Stimulated activated CD4-positive, alpha-beta T cell treated with anti-CD3 and anti-CD28 coated beads, Interleukin-12 subunit alpha, Interleukin-12 subunit beta, amount 100 ng/mL, for 48 hours (primary cell): ENCODE measurements at regions not wholly inside any gene's neighbourhood (a gene's known extent, or its start where the extent isn't known, plus 50 kb on each side); places are given as distances from the start of the nearest gene placed in this dataset.
"Not testable (repeated sequence)": the region's sequence is repeated elsewhere in the genome, so short reads cannot be mapped to it uniquely, and the experiment has no call there.

Experiments used
- DNase-seq, 3 donors: peaks; one replicate each; pipeline ENCODE4 v3.0.0-alpha.2; 2020; ENCODE audit warnings: low read depth in 2 of 3, low spot score in 1 of 3

GRCh38 chr1:104019675-104020049 is 270.0 kb downstream of the AMY1C start:
- no peak for DNase-seq

- DNase-seq = no peak
Measured at GRCh38 chr1:104028416-104029035, 278.8 kb downstream of the AMY1C start.

DNA sequence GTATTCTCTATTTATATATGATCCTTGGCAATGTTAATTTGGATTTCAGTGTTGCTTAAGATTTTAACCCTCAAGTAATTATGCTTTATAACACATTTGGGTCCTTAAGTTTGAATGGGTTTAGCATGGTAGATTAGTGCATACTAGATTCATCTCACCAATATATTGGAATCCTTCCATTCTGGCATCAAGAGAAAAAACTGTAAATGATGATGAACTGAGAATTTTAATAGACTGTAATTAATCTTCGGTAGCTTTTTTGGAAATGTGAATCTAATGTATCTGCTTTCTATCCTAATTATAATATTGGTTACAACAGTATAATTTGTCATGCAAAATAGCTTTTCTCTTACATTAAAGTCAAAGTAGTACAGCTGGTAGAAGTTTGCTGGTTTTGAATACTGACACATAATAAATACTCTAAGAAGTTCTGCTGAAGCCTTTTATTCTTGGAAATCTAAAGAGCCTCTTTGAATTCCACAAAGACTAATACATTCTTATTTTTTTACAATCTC is 279.8 kb downstream of the AMY1C start:
- no peak for DNase-seq

DNA sequence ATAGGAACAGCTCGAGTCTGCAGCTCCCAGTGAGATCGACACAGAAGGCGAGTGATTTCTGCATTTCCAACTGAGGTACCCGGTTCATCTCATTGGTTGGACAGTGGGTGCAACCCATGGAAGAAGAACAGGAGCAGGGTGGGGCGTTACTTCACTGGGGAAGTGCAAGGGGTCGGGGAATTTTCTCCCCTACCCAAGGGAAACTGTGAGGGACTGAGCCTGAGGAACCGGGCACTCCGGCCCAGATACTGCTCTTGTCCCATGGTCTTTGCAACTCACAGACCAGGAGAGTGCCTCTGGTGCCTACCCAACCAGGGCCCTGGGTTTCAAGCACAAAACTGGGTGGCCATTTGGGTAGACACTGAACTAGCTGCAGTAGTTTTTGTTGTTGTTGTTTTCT is 307.1 kb downstream of the AMY1C start:
- DNase-seq = no peak

GRCh38 chr1:104057219-104057898 is 307.7 kb downstream of the AMY1C start:
- not testable (repeated sequence) for DNase-seq

DNA sequence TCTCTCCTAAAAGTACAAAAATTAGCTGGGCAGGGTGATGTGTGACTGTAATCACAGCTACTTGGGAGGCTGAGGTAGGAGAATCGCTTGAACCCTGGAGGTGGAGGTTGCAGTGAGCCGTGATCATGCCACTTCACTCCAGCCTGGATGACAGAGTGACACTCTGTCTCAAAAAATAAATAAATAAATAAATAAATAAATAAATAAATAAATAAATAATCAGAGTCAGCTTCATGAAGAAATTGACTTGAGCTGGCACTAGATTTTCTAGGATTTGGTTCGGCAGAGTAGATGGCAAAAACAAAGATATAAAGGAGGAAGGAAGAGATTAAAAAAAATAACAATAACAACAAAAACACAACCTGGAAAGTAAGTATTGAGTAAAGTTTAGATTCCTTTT is 311.9 kb downstream of the AMY1C start:
- not testable (repeated sequence) for DNase-seq

- no peak for DNase-seq
Measured at GRCh38 chr1:104064399-104064798, 314.7 kb downstream of the AMY1C start.

DNA sequence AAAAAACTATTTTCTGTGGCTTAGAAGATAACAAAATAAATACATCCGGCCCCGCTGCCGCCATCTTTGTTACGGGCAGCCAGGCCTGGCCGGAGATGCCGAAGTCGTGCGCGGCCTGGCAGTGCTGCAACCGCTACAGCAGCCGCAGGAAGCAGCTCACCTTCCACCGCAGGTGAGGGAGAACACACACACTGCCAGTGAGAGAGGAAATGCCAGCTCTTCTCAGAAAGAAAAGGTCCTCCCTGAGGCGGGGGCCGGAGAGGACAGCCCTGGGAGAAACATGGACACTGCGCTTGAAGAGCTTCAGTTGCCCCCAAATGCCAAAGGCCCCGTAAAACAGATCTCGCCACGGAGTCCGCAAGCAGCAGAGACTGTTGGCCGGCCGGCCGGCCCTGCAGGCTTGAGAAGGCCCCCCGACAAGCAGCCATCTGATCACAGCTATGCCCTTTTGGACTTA is 323.2 kb downstream of the AMY1C start:
- DNase-seq = no peak

DNA sequence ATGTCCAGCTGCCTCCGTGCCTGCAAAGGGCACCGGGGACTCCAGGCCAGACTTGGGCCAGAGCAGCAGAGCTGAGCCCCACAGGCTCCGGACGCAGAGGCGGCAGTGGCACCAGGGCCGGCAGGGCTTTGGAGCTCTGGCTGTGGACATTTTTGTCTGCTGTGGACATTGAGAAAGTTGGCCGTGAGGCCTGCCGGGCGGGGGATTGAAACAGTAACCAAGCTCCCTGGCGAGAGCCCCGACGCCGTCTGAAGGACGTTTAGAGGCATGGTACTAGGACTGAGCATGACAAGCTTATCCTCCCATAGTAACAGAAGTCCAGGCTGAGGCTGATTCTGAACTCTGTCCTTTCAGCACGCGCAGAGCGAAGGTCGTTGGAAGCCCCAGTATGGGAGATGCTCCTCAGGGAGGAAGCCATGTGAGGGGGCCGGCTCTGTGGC is 323.8 kb downstream of the AMY1C start:
- no peak for DNase-seq

GRCh38 chr1:104082221-104082620 is 332.5 kb downstream of the AMY1C start:
- DNase-seq = no peak

DNA sequence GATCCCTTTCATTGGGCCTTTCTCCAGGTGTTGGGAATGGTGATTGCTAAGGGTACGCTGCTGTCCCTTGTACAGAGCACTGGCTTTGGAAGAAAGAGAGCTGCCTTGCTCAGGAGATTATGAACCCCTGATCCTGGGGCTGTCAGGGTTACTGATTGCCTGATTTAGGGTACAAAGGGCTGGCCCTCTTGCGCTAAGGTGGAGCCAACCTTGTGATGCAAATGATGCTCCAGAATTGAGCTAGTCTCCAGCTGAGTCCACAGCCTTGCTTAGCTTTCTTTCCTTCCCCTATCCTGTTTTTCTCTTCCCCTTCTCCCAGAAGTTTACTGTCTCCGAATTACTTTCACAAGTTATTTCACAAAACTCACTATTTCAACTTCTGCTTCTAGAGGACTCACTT is 334.7 kb downstream of the AMY1C start:
- DNase-seq = no peak

GRCh38 chr1:104092698-104093097 is 343.0 kb downstream of the AMY1C start:
- no peak for DNase-seq

GRCh38 chr1:104098837-104099236 is 349.1 kb downstream of the AMY1C start:
- DNase-seq = no peak

DNA sequence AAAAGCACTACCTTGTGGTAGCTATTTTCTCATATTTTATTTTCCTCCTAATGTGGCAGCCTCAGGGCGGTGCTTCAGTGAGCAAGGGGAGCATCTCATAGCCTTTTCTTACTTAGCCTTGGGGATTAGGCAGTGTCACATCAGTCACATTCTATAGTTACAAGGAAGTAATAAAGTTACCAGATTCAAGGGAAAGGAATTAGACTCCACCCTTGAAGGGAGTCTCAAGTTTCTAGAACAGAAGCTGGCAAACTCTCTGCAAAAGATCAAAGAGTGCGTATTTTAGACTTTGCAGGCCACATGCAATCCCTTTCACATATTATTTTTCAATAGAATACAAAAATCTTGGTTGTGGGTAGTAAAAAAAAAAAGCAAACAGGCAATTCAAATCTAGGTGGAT is 350.4 kb downstream of the AMY1C start:
- no peak for DNase-seq

DNA sequence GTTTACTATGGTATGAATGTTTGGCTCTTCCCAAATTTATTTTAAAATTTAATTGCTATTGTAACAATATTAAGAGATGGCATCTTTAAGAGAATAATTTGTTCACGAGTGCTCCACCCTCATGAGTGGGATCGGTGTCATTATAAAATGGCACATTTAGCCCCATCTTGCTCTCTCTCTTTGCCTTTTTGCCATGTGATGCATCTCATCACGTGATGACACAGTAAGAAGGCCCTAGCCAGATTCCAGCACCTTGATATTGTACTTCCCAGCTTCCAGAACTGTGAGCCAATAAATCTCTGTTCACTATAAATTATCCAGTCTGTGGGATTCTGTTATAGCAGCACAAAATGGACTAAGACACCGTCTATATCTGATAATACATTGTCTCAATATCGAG is 355.8 kb downstream of the AMY1C start:
- no peak for DNase-seq

- no peak for DNase-seq
Measured at GRCh38 chr1:104120525-104120924, 370.8 kb downstream of the AMY1C start.

DNA sequence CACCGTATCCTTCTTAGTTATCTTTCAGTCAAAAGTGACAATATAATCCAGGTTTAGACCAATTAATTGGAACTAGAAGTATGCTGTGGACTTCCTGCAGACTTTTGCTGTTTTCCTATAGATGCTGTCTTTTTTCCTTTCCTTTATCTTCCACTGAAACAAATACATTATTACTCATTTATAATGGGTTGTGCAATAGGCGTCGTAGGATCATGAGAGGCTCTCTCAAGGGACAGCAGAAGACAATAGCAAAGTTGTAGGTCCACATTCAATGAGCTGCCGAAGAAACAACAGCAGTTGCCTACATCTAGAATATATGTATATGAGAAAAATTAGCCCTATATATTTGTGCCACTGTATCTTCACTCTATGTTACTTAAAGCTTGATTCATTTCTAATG is 371.6 kb downstream of the AMY1C start:
- DNase-seq = no peak

GRCh38 chr1:104125266-104125665 is 375.6 kb downstream of the AMY1C start:
- DNase-seq = no peak

DNA sequence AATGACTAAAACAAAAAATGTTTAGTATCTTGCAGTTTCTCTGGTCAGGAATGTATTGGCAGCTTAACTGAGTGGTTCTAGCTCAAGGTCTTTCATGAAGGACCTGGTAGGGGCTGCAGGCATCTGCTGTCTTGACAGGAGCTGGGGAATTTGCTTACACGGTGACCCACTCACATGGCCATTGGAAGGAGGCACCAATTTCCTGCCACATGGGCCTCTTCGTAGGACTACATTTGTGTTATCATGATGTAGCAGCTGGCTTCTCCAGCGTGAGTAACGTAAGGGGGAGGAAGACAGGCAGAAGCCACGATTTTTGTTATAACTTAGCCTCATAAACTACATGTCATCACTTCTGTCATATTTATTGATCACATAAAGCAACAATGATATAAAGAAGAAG is 376.3 kb downstream of the AMY1C start:
- DNase-seq = no peak

GRCh38 chr1:104132382-104132973 is 382.8 kb downstream of the AMY1C start:
- no peak for DNase-seq

GRCh38 chr1:104135036-104135435 is 385.3 kb downstream of the AMY1C start:
- not testable (repeated sequence) for DNase-seq

GRCh38 chr1:104136621-104137020 is 386.9 kb downstream of the AMY1C start:
- DNase-seq = no peak
